HL-60/S4 treated with phorbol 12-myristate 13-acetate at 8.2 ng/mL for 4 days and 3 days (cell line): ENCODE measurements at regions not wholly inside any gene's neighbourhood (a gene's known extent, or its start where the extent isn't known, plus 50 kb on each side); places are given as distances from the start of the nearest gene placed in this dataset.
"Not testable (repeated sequence)": the region's sequence is repeated elsewhere in the genome, so short reads cannot be mapped to it uniquely, and the experiment has no call there.

ENCODE experiments used
- in situ Hi-C: fragments of 300-500 bp; cut with MboI; formaldehyde crosslinking; loops from 2 replicates; pipeline ENCODE4 v1.15.0; 2022; ENCODE audit warnings: low sequenced_read_pairs

- in situ Hi-C loops, result loop anchor here (10.0 kb wide), 1 partner anchor 349 kb away; no protein-coding TSS in a partner anchor
Observed at GRCh38 chr15:66955871-66956585, 109.4 kb upstream of the SMAD3 start.

- in situ Hi-C loops, result loop anchor here (10.0 kb wide), 1 partner anchor 348 kb away; no protein-coding TSS in a partner anchor
Observed at GRCh38 chr15:66956672-66957430, 108.6 kb upstream of the SMAD3 start.

GRCh38 chr15:66957431-66957720 is 108.0 kb upstream of the SMAD3 start:
- in situ Hi-C loops, result loop anchor here (10.0 kb wide), 1 partner anchor 347 kb away; no protein-coding TSS in a partner anchor

- in situ Hi-C loops, result loop anchor here (10.0 kb wide), 1 partner anchor 346 kb away; no protein-coding TSS in a partner anchor
Observed at GRCh38 chr15:66959066-66959465, 106.3 kb upstream of the SMAD3 start.

- in situ Hi-C loops, result loop anchor here (10.0 kb wide), 1 partner anchor 345 kb away; no protein-coding TSS in a partner anchor
Observed at GRCh38 chr15:66959875-66960274, 105.5 kb upstream of the SMAD3 start.

GRCh38 chr15:66960519-66960918 is 104.9 kb upstream of the SMAD3 start:
- in situ Hi-C loops, result no loop called here

- in situ Hi-C loops, result no loop called here
Observed at GRCh38 chr15:66961407-66961884, 104.0 kb upstream of the SMAD3 start.

GRCh38 chr15:66961901-66962300 is 103.5 kb upstream of the SMAD3 start:
- in situ Hi-C loops, result no loop called here

- in situ Hi-C loops, result no loop called here
Observed at GRCh38 chr15:66962522-66962921, 102.9 kb upstream of the SMAD3 start.

- in situ Hi-C loops, result no loop called here
Observed at GRCh38 chr15:66963084-66963483, 102.3 kb upstream of the SMAD3 start.

GRCh38 chr15:66963710-66964109 is 101.7 kb upstream of the SMAD3 start:
- in situ Hi-C loops, result no loop called here

- in situ Hi-C loops, result no loop called here
Observed at GRCh38 chr15:66964111-66964738, 101.2 kb upstream of the SMAD3 start.

- in situ Hi-C loops, result no loop called here
Observed at GRCh38 chr15:66964791-66965190, 100.6 kb upstream of the SMAD3 start.

- in situ Hi-C loops, result no loop called here
Observed at GRCh38 chr15:66965201-66965900, 100.1 kb upstream of the SMAD3 start.

- in situ Hi-C loops, result no loop called here
Observed at GRCh38 chr15:66966256-66966655, 99.1 kb upstream of the SMAD3 start.

GRCh38 chr15:66968806-66969596 is 96.4 kb upstream of the SMAD3 start:
- in situ Hi-C loops, result no loop called here

- in situ Hi-C loops, result not testable (repeated sequence)
Observed at GRCh38 chr15:66974131-66974530, 91.3 kb upstream of the SMAD3 start.

- in situ Hi-C loops, result not testable (repeated sequence)
Observed at GRCh38 chr15:66976106-66976640, 89.2 kb upstream of the SMAD3 start.

GRCh38 chr15:66980326-66980725 is 85.1 kb upstream of the SMAD3 start:
- in situ Hi-C loops, result not testable (repeated sequence)

- in situ Hi-C loops, result no loop called here
Observed at GRCh38 chr15:66981771-66982170, 83.6 kb upstream of the SMAD3 start.
